DOHH2 (cell line): ENCODE measurements at regions not wholly inside any gene's neighbourhood (a gene's known extent, or its start where the extent isn't known, plus 50 kb on each side); places are given as distances from the start of the nearest gene placed in this dataset.

Experiments used
- H3F3A ChIP-seq: fragments of 200-600 bp; sonication (generic), shearing (Covaris generic); 2 replicates; pipeline ENCODE4 v1.6.0; 2016; ENCODE audit warnings: antibody characterized with exemption, mild to moderate bottlenecking; ENCODE audit not compliant: control insufficient read depth, insufficient read depth
- H3K27ac ChIP-seq: fragments of 200-600 bp; sonication (generic); 2 replicates; pipeline ENCODE4 v1.5.1; 2014; ENCODE audit warnings: low read depth, mild to moderate bottlenecking, low read length, moderate library complexity
- H3K27me3 ChIP-seq: fragments of 200-600 bp; sonication (generic); 2 replicates; pipeline ENCODE4 v1.6.1; 2014; ENCODE audit warnings: mild to moderate bottlenecking, low read length, mixed read lengths; ENCODE audit not compliant: control insufficient read depth
- H3K36me3 ChIP-seq: fragments of 200-600 bp; sonication (generic); 2 replicates; pipeline ENCODE4 v1.6.1; 2014; ENCODE audit warnings: mild to moderate bottlenecking, low read length, moderate library complexity, mixed read lengths; ENCODE audit not compliant: control insufficient read depth
- H3K4me1 ChIP-seq: fragments of 200-600 bp; sonication (generic); 2 replicates; pipeline ENCODE4 v1.6.1; 2014; ENCODE audit warnings: mild to moderate bottlenecking, low read length, mixed read lengths; ENCODE audit not compliant: control insufficient read depth
- H3K4me2 ChIP-seq: fragments of 200-600 bp; sonication (generic); 2 replicates; pipeline ENCODE4 v1.6.0; 2014; ENCODE audit warnings: mild to moderate bottlenecking, low read length, moderate library complexity
- H3K4me3 ChIP-seq: fragments of 200-600 bp; sonication (generic); 2 replicates; pipeline ENCODE4 v1.5.1; 2014; ENCODE audit warnings: mild to moderate bottlenecking, low read length, mixed read lengths
- H3K79me2 ChIP-seq: fragments of 200-600 bp; sonication (generic); 2 replicates; pipeline ENCODE4 v1.6.1; 2014; ENCODE audit warnings: mild to moderate bottlenecking, low read length, mixed read lengths; ENCODE audit not compliant: control insufficient read depth
- H3K9me2 ChIP-seq: fragments of 200-600 bp; sonication (generic); replicated peaks from 2 replicates; pipeline ENCODE4 v1.6.1; 2014; ENCODE audit warnings: mild to moderate bottlenecking, low read length, mixed read lengths; ENCODE audit not compliant: control insufficient read depth
- H3K9me3 ChIP-seq: fragments of 200-600 bp; sonication (generic); 2 replicates; pipeline ENCODE4 v1.6.1; 2014; ENCODE audit warnings: antibody characterized with exemption, low read length, mixed read lengths; ENCODE audit not compliant: control insufficient read depth, insufficient read depth
- H4K20me1 ChIP-seq: fragments of 200-600 bp; sonication (generic); 2 replicates; pipeline ENCODE4 v1.6.0; 2014; ENCODE audit warnings: low read depth, mild to moderate bottlenecking, antibody characterized with exemption, low read length, moderate library complexity; ENCODE audit not compliant: control insufficient read depth, insufficient read depth
- EZH2phosphoT487 ChIP-seq: fragments of 200-600 bp; sonication (generic); IDR thresholded peaks from 2 replicates; pipeline ENCODE4 v1.6.1; 2017; ENCODE audit warnings: borderline replicate concordance, mild to moderate bottlenecking, antibody characterized with exemption, low read length, moderate library complexity, mixed read lengths
- TF ChIP-seq, protein P1 (sequence below): fragments of 200-600 bp; sonication (generic); IDR thresholded peaks from one replicate; pipeline ENCODE4 v1.5.1; 2014; ENCODE audit warnings: antibody characterized with exemption, mild to moderate bottlenecking, low read depth, low read length; ENCODE audit not compliant: poor library complexity, severe bottlenecking

DNA sequence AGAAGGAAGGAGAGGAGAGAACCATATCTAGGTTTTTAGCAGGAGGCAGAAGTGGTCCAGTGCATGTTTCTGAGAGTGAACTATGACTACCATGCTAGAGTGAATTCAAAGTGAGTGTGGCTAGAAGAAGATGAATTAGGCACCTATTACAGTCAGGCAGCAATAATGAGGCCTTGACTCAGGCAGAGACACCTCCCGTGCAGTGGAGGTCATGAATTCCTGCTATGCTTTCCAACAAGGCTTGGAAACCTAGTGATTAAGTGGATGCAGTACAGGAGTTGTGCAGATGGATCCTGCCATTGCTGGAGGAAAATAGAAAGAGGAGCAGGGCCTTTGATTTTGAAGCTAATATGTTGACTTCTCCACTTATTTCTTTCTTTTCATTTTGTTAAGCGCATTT lies 581.5 kb downstream of the RWDD3 start:
- no peaks in the 10 kb centered on the region for H3K36me3 ChIP-seq
- H3K4me2 ChIP-seq = no peak overlapping the region
- no peaks in the 10 kb centered on the region for H3K4me1 ChIP-seq
- H3K27ac ChIP-seq = no peak overlapping the region
- no peaks in the 10 kb centered on the region for H3K79me2 ChIP-seq
- H3F3A ChIP-seq = no peaks in the 10 kb centered on the region
- H3K27me3 ChIP-seq = no peaks in the 10 kb centered on the region
- H3K9me3 ChIP-seq = no peaks in the 10 kb centered on the region
- no peak overlapping the region for H3K4me3 ChIP-seq
- no peaks in the 10 kb centered on the region for H4K20me1 ChIP-seq
- H3K9me2 ChIP-seq = no peaks in the 10 kb centered on the region
- TF ChIP-seq EZH2phosphoT487 = no peak

DNA sequence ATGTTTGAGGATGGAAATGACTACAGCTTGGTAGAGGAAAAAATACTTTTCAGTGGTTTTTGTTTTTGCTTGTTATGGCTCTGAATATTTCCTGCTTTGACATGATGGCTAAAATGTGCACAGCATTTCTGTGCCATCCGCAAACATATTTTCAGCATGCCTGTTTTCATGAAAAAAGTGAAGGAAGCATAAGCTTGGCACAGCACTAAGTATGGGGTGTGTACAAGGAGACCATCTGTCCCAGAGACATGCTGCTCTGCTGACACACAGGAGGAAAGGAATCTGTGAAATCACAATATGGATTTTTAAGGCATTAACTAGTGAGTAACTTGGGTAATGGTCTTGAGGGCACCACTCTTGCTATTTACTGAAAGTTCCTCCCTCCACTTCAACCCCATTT lies 595.5 kb downstream of the RWDD3 start:
- H3K4me3 ChIP-seq = no peak overlapping the region
- H3K36me3 ChIP-seq = no peaks in the 10 kb centered on the region
- no peak for TF ChIP-seq EZH2phosphoT487
- TF ChIP-seq, protein P1, sequence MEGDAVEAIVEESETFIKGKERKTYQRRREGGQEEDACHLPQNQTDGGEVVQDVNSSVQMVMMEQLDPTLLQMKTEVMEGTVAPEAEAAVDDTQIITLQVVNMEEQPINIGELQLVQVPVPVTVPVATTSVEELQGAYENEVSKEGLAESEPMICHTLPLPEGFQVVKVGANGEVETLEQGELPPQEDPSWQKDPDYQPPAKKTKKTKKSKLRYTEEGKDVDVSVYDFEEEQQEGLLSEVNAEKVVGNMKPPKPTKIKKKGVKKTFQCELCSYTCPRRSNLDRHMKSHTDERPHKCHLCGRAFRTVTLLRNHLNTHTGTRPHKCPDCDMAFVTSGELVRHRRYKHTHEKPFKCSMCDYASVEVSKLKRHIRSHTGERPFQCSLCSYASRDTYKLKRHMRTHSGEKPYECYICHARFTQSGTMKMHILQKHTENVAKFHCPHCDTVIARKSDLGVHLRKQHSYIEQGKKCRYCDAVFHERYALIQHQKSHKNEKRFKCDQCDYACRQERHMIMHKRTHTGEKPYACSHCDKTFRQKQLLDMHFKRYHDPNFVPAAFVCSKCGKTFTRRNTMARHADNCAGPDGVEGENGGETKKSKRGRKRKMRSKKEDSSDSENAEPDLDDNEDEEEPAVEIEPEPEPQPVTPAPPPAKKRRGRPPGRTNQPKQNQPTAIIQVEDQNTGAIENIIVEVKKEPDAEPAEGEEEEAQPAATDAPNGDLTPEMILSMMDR = no peak
- no peaks in the 10 kb centered on the region for H3K79me2 ChIP-seq
- H3K4me1 ChIP-seq = no peaks in the 10 kb centered on the region
- H3K4me2 ChIP-seq = no peak overlapping the region
- no peaks in the 10 kb centered on the region for H3K27me3 ChIP-seq
- H3K9me3 ChIP-seq = no peaks in the 10 kb centered on the region
- no peaks in the 10 kb centered on the region for H4K20me1 ChIP-seq
- H3K27ac ChIP-seq = no peak overlapping the region
- H3F3A ChIP-seq = no peaks in the 10 kb centered on the region
- H3K9me2 ChIP-seq = no peaks in the 10 kb centered on the region

DNA sequence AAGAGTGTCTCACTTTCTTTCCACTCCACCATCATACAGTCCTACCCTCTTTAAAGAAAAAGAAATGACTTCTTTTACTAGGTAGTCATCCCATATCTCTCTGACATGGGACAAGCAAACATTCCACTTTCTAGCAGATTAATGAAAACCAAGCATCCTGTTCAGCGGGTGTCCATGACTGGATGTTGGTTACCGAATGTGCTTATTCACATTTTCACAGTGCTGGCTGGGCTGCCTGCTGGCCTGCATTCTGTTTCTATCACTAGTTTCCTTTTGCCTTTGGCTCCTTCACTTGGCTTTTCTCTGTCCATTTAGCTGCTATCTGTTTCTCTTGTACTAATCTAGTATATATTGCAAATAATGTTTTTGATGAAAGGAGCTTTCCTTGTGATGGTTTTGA lies 598.4 kb downstream of the RWDD3 start:
- TF ChIP-seq, protein P1 = no peak
- TF ChIP-seq EZH2phosphoT487 = no peak
- no peaks in the 10 kb centered on the region for H3K9me3 ChIP-seq
- H3K27ac ChIP-seq = no peak overlapping the region
- H3K79me2 ChIP-seq = no peaks in the 10 kb centered on the region
- H3K9me2 ChIP-seq = no peaks in the 10 kb centered on the region
- H3K4me3 ChIP-seq = no peak overlapping the region
- H3K27me3 ChIP-seq = no peaks in the 10 kb centered on the region
- no peak overlapping the region for H3K4me2 ChIP-seq
- no peaks in the 10 kb centered on the region for H3F3A ChIP-seq
- H3K4me1 ChIP-seq = no peaks in the 10 kb centered on the region
- no peaks in the 10 kb centered on the region for H3K36me3 ChIP-seq
- no peaks in the 10 kb centered on the region for H4K20me1 ChIP-seq

DNA sequence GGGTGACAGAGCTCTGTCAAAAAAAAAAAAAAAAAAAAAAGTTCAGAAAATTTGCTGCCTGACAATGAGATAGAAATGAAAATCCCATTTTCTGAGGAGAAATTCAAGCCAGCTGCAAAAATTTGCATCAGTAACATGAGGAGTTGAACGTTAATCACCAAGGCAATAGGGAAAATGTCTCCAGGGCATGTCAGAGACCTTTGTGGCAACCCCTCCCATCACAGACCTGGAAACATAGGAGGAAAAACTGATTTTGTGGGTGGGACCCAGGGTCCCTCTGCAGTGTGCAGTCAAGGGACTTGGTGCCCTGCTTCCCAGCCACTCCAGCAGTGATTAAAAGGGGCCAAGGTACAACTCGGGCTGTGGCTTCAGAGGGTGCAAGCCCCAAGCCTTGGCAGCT lies 615.4 kb downstream of the RWDD3 start:
- Histone ChIP-seq H3K36me3 (no peaks in the 10 kb centered on the region), H3K4me3 (no peak overlapping the region), H3K79me2 (no peaks in the 10 kb centered on the region), H3F3A (no peaks in the 10 kb centered on the region), H3K27me3 (no peaks in the 10 kb centered on the region), H3K27ac (no peak overlapping the region), H4K20me1 (no peaks in the 10 kb centered on the region), H3K4me1 (no peaks in the 10 kb centered on the region), H3K9me2 (no peaks in the 10 kb centered on the region), H3K4me2 (no peak overlapping the region), H3K9me3 (no peaks in the 10 kb centered on the region)
- TF ChIP-seq, protein P1 = no peak
- no peak for TF ChIP-seq EZH2phosphoT487
